ENCODE measurements at regions not wholly inside any gene's neighbourhood (a gene's known extent, or its start where the extent isn't known, plus 50 kb on each side); places are given as distances from the start of the nearest gene placed in this dataset.
"Not testable (repeated sequence)": the region's sequence is repeated elsewhere in the genome, so short reads cannot be mapped to it uniquely, and the experiment has no call there.

DNA sequence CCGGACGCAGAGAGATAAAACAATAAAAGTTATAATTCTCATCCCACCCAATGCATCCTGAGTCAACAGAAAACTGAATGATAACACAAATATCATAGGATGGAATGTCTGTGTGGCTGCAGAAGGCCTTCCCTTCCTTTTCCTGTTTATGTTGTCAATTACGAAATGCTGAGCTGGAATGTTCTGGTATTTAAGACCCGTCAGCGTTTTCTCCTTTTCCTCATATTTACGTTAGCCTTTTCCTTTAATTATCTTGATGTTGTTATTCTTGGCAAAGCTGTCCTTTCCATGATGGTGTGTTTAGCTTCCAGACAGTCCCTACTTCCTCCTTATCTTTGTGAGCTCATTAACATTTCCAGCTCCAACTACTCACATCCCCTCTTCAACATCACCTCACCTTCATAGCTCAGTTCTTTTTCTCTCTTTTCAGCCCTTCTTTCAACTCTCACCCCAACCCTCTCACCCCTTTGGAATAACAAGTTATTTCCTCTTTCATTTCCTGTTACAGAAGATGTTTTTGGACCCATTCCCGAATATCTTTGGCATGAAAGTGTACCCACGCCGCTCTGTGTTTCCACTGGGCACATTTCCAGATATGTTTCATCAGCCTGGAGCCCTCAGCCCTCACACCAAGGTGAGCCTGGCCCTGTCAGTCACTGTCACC, 221.6 kb downstream of the NR2F1-AS1 start:
- no peak for DNase-seq
- no peak for TF ChIP-seq POLR2A (IDR thresholded peaks at IDR 0.05; ENCODE audit: low read length)
- no peak for TF ChIP-seq GATA1 (IDR thresholded peaks at IDR 0.05; ENCODE audit: low read depth, low read length)

GRCh38 chr5:93358176-93358575, 222.8 kb downstream of the NR2F1-AS1 start:
- DNase-seq, result no peak
- TF ChIP-seq GATA1 (IDR thresholded peaks at IDR 0.05; ENCODE audit: low read depth, low read length), result no peak
- TF ChIP-seq POLR2A (IDR thresholded peaks at IDR 0.05; ENCODE audit: low read length), result no peak

DNA sequence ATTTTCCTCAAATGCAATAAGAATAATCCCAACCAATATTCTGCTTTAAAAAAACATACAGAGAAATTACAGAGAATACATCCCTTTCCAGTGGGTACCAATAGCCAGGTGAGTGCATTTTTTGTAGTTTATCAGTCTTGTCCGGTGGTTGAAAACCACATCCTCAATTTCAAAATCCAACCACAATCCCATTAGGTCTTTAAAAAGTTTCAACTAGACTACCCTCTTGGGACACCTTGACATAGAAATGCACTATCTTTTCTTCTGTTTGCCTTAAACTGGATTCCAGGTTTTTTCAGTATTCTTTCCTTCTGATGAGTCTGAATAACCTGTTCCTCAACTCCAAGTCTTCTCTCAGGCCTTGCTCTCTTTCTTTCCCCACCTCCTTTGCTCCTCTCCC, 223.3 kb downstream of the NR2F1-AS1 start:
- DNase-seq, result no peak
- TF ChIP-seq POLR2A (IDR thresholded peaks at IDR 0.05; ENCODE audit: low read length), result no peak
- no peak for TF ChIP-seq GATA1 (IDR thresholded peaks at IDR 0.05; ENCODE audit: low read depth, low read length)

DNA sequence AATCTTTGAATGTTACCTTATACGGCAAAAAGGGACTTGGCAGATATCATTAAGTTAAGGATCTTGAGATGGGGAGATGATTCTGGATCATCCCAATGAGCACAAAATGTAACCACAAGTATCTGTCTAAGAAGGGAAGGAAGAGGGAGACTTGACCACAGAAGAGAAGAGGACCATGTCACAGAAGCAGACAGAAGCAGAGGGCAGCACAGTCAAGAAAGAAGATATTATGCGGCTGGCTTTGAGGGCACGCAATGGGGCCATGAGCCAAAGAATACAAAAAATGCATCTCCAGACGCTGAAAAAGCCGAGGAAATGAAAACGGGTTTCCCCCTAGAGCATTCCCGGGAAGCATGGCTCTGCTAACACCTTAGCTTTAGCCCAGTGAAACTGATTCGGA, 225.3 kb downstream of the NR2F1-AS1 start:
- no peak for DNase-seq
- TF ChIP-seq GATA1 (IDR thresholded peaks at IDR 0.05; ENCODE audit: low read depth, low read length), result no peak
- TF ChIP-seq POLR2A (IDR thresholded peaks at IDR 0.05; ENCODE audit: low read length), result no peak

GRCh38 chr5:93352186-93352585, 228.8 kb downstream of the NR2F1-AS1 start:
- no peak for DNase-seq
- TF ChIP-seq GATA1 (IDR thresholded peaks at IDR 0.05; ENCODE audit: low read depth, low read length) (no peak), POLR2A (IDR thresholded peaks at IDR 0.05; ENCODE audit: low read length) (no peak)

DNA sequence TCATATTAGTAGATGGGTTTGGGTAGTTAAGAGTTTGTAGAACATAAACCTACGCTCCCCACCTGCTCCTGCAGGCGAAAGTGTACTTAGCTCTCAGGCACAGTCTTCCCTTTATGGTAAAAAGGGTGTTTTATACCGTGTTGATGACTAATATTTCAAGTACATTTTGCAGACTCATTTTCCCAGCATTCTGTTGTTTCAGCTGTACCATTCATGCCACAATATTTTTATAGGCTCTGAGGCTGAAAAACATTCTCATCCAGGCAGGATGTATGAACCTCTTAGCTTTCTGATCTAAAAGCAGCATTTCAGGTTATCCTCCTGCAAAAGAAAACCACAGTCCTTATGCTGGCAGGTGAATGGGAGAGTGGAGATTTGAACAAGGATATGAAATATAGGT, 231.4 kb downstream of the NR2F1-AS1 start:
- no peak for TF ChIP-seq GATA1 (IDR thresholded peaks at IDR 0.05; ENCODE audit: low read depth, low read length)
- TF ChIP-seq POLR2A (IDR thresholded peaks at IDR 0.05; ENCODE audit: low read length), result no peak
- no peak for DNase-seq

GRCh38 chr5:93348231-93348630, 232.8 kb downstream of the NR2F1-AS1 start:
- no peak for DNase-seq
- TF ChIP-seq GATA1 (IDR thresholded peaks at IDR 0.05; ENCODE audit: low read depth, low read length) (no peak), POLR2A (IDR thresholded peaks at IDR 0.05; ENCODE audit: low read length) (no peak)

- not testable (repeated sequence) for DNase-seq
Measured at GRCh38 chr5:93346850-93347249, 234.2 kb downstream of the NR2F1-AS1 start.

DNA sequence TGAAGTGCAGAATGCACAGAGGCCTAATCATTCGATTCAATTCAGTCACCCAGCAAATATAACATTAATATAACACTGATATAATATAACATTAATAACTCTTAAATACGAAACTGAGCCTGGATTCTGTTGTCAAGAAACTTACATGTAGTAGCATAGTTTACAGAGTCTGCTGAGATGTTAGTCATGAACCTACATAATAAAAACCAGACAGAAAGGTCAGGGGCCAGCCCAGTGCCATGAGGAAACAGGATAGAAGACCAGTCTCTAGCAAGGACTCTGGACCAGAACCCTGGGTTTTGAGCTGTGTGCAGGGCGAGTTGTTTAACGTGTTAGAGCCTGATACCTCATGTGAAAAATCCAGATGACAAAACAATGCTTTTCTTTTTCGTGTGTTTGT, 234.7 kb downstream of the NR2F1-AS1 start:
- TF ChIP-seq GATA1 (IDR thresholded peaks at IDR 0.05; ENCODE audit: low read depth, low read length) (no peak), POLR2A (IDR thresholded peaks at IDR 0.05; ENCODE audit: low read length) (no peak)
- no peak for DNase-seq

- TF ChIP-seq POLR2A (IDR thresholded peaks at IDR 0.05; ENCODE audit: low read length) (no peak), GATA1 (IDR thresholded peaks at IDR 0.05; ENCODE audit: low read depth, low read length) (no peak)
- DNase-seq, result no peak
Measured at GRCh38 chr5:93343570-93343969, 237.4 kb downstream of the NR2F1-AS1 start.

DNA sequence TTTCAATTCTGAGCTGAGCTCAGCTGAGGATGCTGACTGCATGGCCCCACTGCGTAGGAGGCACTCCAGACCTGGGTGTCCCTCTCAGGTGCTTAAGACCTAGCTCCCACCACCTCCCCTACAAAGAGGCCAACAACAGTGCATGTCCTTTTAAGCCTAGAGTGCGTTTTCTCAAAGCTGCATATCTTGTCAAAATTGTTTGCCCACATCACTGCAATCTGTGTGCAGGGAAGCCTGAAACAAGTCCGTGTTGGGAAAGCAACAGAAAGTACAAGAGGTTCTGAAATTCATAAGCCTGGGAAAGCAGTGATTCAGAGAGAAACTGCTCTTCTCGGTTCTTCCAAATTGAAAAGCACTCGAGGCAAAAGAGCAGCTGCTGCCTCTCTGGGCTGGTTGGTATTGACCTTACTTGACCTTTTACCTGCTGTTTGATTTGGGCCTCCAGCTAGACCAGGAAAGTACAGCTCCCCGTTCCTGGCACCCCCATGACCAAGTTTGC, 238.4 kb downstream of the NR2F1-AS1 start:
- no peak for DNase-seq
- TF ChIP-seq GATA1 (IDR thresholded peaks at IDR 0.05; ENCODE audit: low read depth, low read length) (no peak), POLR2A (IDR thresholded peaks at IDR 0.05; ENCODE audit: low read length) (no peak)

- TF ChIP-seq POLR2A (IDR thresholded peaks at IDR 0.05; ENCODE audit: low read length), result no peak
- no peak for TF ChIP-seq GATA1 (IDR thresholded peaks at IDR 0.05; ENCODE audit: low read depth, low read length)
- no peak for DNase-seq
Measured at GRCh38 chr5:93340881-93341280, 240.1 kb downstream of the NR2F1-AS1 start.

DNA sequence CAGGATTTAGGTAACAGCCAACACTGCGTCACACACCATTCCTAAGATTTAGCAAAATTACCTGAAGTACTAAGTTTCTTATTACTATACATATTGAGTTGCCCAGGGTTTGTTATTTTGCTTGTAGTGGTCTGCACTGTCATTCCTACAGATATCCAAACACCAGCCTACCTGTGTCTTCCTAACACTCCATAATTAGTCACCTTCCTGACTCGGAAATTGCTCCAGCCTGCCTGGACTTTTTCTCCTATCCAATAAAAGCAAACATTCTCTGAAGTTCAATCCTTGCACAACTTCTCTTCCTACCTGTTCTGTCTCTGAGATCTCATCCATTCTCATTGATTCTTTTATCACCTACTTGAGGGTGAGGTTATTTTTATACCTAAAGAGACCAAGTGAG, 243.9 kb downstream of the NR2F1-AS1 start:
- DNase-seq, result no peak
- TF ChIP-seq POLR2A (IDR thresholded peaks at IDR 0.05; ENCODE audit: low read length) (no peak), GATA1 (IDR thresholded peaks at IDR 0.05; ENCODE audit: low read depth, low read length) (no peak)

GRCh38 chr5:93336330-93337110, 244.5 kb downstream of the NR2F1-AS1 start:
- TF ChIP-seq POLR2A (IDR thresholded peaks at IDR 0.05; ENCODE audit: low read length) (no peak), GATA1 (IDR thresholded peaks at IDR 0.05; ENCODE audit: low read depth, low read length) (no peak)
- no peak for DNase-seq

DNA sequence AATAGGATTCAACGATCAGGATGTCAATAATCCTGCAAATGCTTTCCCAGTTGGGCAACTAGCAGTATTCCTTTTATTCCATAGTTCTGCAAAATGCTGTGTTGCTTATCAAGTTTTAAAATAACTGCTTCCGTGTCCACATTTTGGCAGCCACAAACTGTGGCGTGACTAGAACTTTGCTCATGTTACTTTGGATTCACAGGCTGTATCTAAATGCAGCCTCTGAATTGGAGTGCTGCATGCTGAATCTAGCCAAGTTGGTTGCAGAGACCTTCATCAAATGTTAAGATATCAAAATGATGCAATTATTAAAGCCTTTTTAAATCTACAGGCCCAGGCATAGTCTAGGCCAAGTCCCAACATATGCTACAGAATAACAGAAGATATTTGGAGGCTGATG, 249.2 kb downstream of the NR2F1-AS1 start:
- TF ChIP-seq GATA1 (IDR thresholded peaks at IDR 0.05; ENCODE audit: low read depth, low read length), result no peak
- TF ChIP-seq POLR2A (IDR thresholded peaks at IDR 0.05; ENCODE audit: low read length), result no peak
- no peak for DNase-seq
